ENCODE measurements at regions not wholly inside any gene's neighbourhood (a gene's known extent, or its start where the extent isn't known, plus 50 kb on each side); places are given as distances from the start of the nearest gene placed in this dataset.

DNA sequence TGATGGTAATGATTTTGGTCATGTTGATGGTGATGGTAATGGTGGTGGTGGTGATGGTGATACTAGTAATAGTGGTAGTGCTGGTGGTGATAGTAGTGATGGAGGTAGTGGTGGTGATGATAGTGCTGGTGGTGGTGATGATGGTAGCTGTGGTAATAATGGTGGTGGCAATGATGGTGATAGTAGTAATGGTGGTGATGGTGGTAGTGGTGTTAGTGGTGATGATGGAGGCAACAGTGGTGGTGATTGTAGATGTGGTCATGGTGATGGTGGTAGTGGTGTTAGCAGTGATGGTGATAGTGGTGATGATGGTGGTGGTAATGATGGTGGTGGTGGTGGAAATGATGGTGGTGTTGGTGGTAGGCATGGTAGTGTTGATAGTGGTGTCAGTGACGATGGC, 127.0 kb upstream of the RPL38 start:
- intact Hi-C loops (cut with micrococcal nuclease) (no loop called here), in situ Hi-C loops (cut with MboI) (no loop called here)
- TF ChIP-seq ETS2 (tag; IDR thresholded peaks at IDR 0.05; ENCODE audit: borderline replicate concordance, poor library complexity, severe bottlenecking) (no peak), PML (IDR thresholded peaks at IDR 0.05; ENCODE audit: low read length) (no peak), ZNF133 (CRISPR knock-in tag; IDR thresholded peaks at IDR 0.05) (no peak), CHCHD3 (CRISPR knock-in tag; IDR thresholded peaks at IDR 0.05) (no peak), MCM2 (IDR thresholded peaks at IDR 0.05; ENCODE audit: low read depth) (no peak), SAFB (IDR thresholded peaks at IDR 0.05; ENCODE audit: borderline replicate concordance, low read depth, low read length) (no peak), HMG20B (CRISPR knock-in tag; IDR thresholded peaks at IDR 0.05) (no peak), PHTF2 (CRISPR knock-in tag; IDR thresholded peaks at IDR 0.05) (no peak), CHD4 (IDR thresholded peaks at IDR 0.05; ENCODE audit: insufficient read depth, insufficient replicate concordance, low read depth, low read length, poor library complexity, severe bottlenecking) (no peak), BRD9 (IDR thresholded peaks at IDR 0.05; ENCODE audit: low read depth, partially characterized antibody) (no peak)
- TF ChIP-seq, protein P1, sequence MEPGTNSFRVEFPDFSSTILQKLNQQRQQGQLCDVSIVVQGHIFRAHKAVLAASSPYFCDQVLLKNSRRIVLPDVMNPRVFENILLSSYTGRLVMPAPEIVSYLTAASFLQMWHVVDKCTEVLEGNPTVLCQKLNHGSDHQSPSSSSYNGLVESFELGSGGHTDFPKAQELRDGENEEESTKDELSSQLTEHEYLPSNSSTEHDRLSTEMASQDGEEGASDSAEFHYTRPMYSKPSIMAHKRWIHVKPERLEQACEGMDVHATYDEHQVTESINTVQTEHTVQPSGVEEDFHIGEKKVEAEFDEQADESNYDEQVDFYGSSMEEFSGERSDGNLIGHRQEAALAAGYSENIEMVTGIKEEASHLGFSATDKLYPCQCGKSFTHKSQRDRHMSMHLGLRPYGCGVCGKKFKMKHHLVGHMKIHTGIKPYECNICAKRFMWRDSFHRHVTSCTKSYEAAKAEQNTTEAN (CRISPR knock-in tag; IDR thresholded peaks at IDR 0.05): no peak
- no peak overlapping the region for H3K27ac ChIP-seq (ENCODE audit: extremely low read depth, low read depth, low read length)
- DNase-seq (ENCODE audit: extremely low read depth in 1 of 4, low spot score in 3 of 4): no peak
- ChIA-PET CTCF (ENCODE audit: low intra/inter-chr PET ratio) (no interaction called here), POLR2A (no interaction called here)
- no peaks in the 10 kb centered on the region for H3K4me1 ChIP-seq (replicated peaks in 1 of 2; ENCODE audit: control insufficient read depth in 2 of 2, insufficient read depth in 2 of 2, low read length in 2 of 2)
- H3K9me3 ChIP-seq (replicated peaks; ENCODE audit: control insufficient read depth, insufficient read depth, low read depth, low read length): no peaks in the 10 kb centered on the region
- no peak overlapping the region for H3K9ac ChIP-seq (ENCODE audit: insufficient read depth in 1 of 2, low read depth in 2 of 2, low read length in 2 of 2)
- H3K79me2 ChIP-seq (ENCODE audit: control insufficient read depth, insufficient read depth, low read length): no peaks in the 10 kb centered on the region
- no peak overlapping the region for H3K4me2 ChIP-seq (ENCODE audit: insufficient read depth, low read length)
- FAIRE-seq: no peak
- H3K27me3 ChIP-seq (ENCODE audit: control insufficient read depth in 2 of 2, insufficient read depth in 2 of 2, low read length in 2 of 2): peaks cover 0 to 18% of the 10 kb centered on the region in 2 experiments; a peak in 2 of 5 replicates
- no peaks in the 10 kb centered on the region for H3K36me3 ChIP-seq (ENCODE audit: control insufficient read depth, insufficient read depth, low read length)
- no peak overlapping the region for H2AFZ ChIP-seq (ENCODE audit: low read depth, low read length)
- BruUV-seq (replicated peaks): no TSS peak
- no peak for ATAC-seq
- WGBS (ENCODE audit: insufficient coverage, low coverage, missing lambda C conversion rate): 0% methylated on average over 1 of the region's 1 CpG
- no peaks in the 10 kb centered on the region for H3K9me1 ChIP-seq (ENCODE audit: control insufficient read depth, insufficient read depth, low read length)
- H3K4me3 ChIP-seq: no peak overlapping the region
- no peaks in the 10 kb centered on the region for H4K20me1 ChIP-seq (replicated peaks; ENCODE audit: control insufficient read depth, insufficient read depth, low read length)
